Ecto neural progenitor cell (in vitro differentiated cells): ENCODE measurements at regions not wholly inside any gene's neighbourhood (a gene's known extent, or its start where the extent isn't known, plus 50 kb on each side); places are given as distances from the start of the nearest gene placed in this dataset.

Experiments
- DNase-seq: peaks from one replicate; pipeline ENCODE4 v3.0.0-alpha.2; 2018; ENCODE audit warnings: low spot score

- DNase-seq = no peak
Observed at GRCh38 chr14:104319491-104320241, 181.3 kb downstream of the KIF26A start.

GRCh38 chr14:104320611-104321086, 182.3 kb downstream of the KIF26A start:
- DNase-seq = no peak

- no peak for DNase-seq
Observed at GRCh38 chr14:104321088-104321801, 182.9 kb downstream of the KIF26A start.

GRCh38 chr14:104321802-104322130, 183.4 kb downstream of the KIF26A start:
- no peak for DNase-seq

GRCh38 chr14:104322531-104323366, 184.4 kb downstream of the KIF26A start:
- peak; percentile 38 for DNase-seq

- no peak for DNase-seq
Observed at GRCh38 chr14:104323551-104324175, 185.3 kb downstream of the KIF26A start.

GRCh38 chr14:104326848-104327247, 188.5 kb downstream of the KIF26A start:
- peak; percentile 29 for DNase-seq

- no peak for DNase-seq
Observed at GRCh38 chr14:104328607-104329006, 190.2 kb downstream of the KIF26A start.

- DNase-seq = no peak
Observed at GRCh38 chr14:104329793-104330192, 191.4 kb downstream of the KIF26A start.

GRCh38 chr14:104331871-104332605, 193.7 kb downstream of the KIF26A start:
- peak; percentile 39 for DNase-seq

- DNase-seq = peak; percentile 33
Observed at GRCh38 chr14:104332634-104333270, 194.4 kb downstream of the KIF26A start.

- DNase-seq = peak; percentile 41
Observed at GRCh38 chr14:104333646-104334423, 195.4 kb downstream of the KIF26A start.

GRCh38 chr14:104334424-104335161, 196.2 kb downstream of the KIF26A start:
- peak; percentile 22 for DNase-seq

- DNase-seq = peak; percentile 24
Observed at GRCh38 chr14:104335176-104335575, 196.8 kb downstream of the KIF26A start.

- peak; percentile 32 for DNase-seq
Observed at GRCh38 chr14:104335611-104336010, 197.2 kb downstream of the KIF26A start.

- no peak for DNase-seq
Observed at GRCh38 chr14:104337351-104337750, 199.0 kb downstream of the KIF26A start.

- no peak for DNase-seq
Observed at GRCh38 chr14:104339361-104339760, 201.0 kb downstream of the KIF26A start.

- DNase-seq = no peak
Observed at GRCh38 chr14:104339829-104340228, 201.4 kb downstream of the KIF26A start.
